OCI-LY3 (cell line): ENCODE measurements at regions not wholly inside any gene's neighbourhood (a gene's known extent, or its start where the extent isn't known, plus 50 kb on each side); places are given as distances from the start of the nearest gene placed in this dataset.

Experiments
- CTCF ChIP-seq: fragments of 200-600, 300-600 bp; sonication (generic); IDR thresholded peaks from 2 replicates; pipeline ENCODE4 v1.5.1; 2014; ENCODE audit warnings: antibody characterized with exemption, low read length, low read depth
- EZH2phosphoT487 ChIP-seq: fragments of 200-600 bp; shearing (Covaris generic); IDR thresholded peaks from 2 replicates; pipeline ENCODE4 v1.6.1; 2018; ENCODE audit warnings: antibody characterized with exemption, mixed run types, low read depth

- TF ChIP-seq CTCF = no peak
- TF ChIP-seq EZH2phosphoT487 = no peak
Measured at GRCh38 chr3:170762064-170762463, 107.9 kb downstream of the RPL22L1 start.
